CD4-positive, CD25-positive, alpha-beta regulatory T cell (primary cell): ENCODE measurements at regions not wholly inside any gene's neighbourhood (a gene's known extent, or its start where the extent isn't known, plus 50 kb on each side); places are given as distances from the start of the nearest gene placed in this dataset.

Experiments used
- ATAC-seq, 2 donors: fragments of 150-1000 bp; cut with Tn5 transposase; one replicate each; pipeline ENCODE4 v1.10.0; 2021; ENCODE audit warnings: low read depth in 2 of 2, moderate number of reproducible peaks in 2 of 2, moderate library complexity in 1 of 2
- DNase-seq, 3 donors: peaks; one replicate each; pipeline versions ENCODE4 v3.0.0 to v3.0.0-alpha.2; 2012 to 2022; ENCODE audit warnings: mixed read lengths in 1 of 3
- H3K27ac ChIP-seq: one replicate; pipeline ENCODE4 v1.7.0; 2013; ENCODE audit warnings: mild to moderate bottlenecking, low read length; ENCODE audit not compliant: insufficient read depth, poor library complexity, severe bottlenecking
- H3K27me3 ChIP-seq: one replicate; pipeline ENCODE4 v1.7.0; 2013; ENCODE audit warnings: low read length; ENCODE audit not compliant: control insufficient read depth, insufficient read depth
- H3K36me3 ChIP-seq: one replicate; pipeline ENCODE4 v1.7.0; 2013; ENCODE audit warnings: mild to moderate bottlenecking, low read length, moderate library complexity; ENCODE audit not compliant: control insufficient read depth, insufficient read depth
- H3K4me1 ChIP-seq: 2 replicates; pipeline ENCODE4 v1.7.0; 2013; ENCODE audit warnings: mild to moderate bottlenecking, low read length; ENCODE audit not compliant: insufficient read depth, control insufficient read depth, poor library complexity, severe bottlenecking
- H3K4me3 ChIP-seq: one replicate; pipeline ENCODE4 v1.7.0; 2013; ENCODE audit warnings: low read depth, mild to moderate bottlenecking, low read length, moderate library complexity
- H3K9me3 ChIP-seq, 2 experiments: 1 replicate in 1 of 2; 2 replicates in 1 of 2; pipeline ENCODE4 v1.7.0; 2013; ENCODE audit warnings: low read length in 2 of 2, mild to moderate bottlenecking in 1 of 2, moderate library complexity in 1 of 2; ENCODE audit not compliant: control insufficient read depth in 2 of 2
- H3K27ac Mint-ChIP-seq, 3 donors: one replicate each; pipeline ENCODE4 v1.8.0; 2020 to 2022; ENCODE audit warnings: mild to moderate bottlenecking in 3 of 3, mixed read lengths in 3 of 3, moderate library complexity in 2 of 3
- H3K27me3 Mint-ChIP-seq: one replicate; pipeline ENCODE4 v1.8.0; 2022; ENCODE audit warnings: mild to moderate bottlenecking, mixed read lengths
- H3K36me3 Mint-ChIP-seq: one replicate; pipeline ENCODE4 v1.8.0; 2020; ENCODE audit warnings: mixed read lengths
- H3K4me1 Mint-ChIP-seq, 4 donors: one replicate each; pipeline ENCODE4 v1.8.0; 2020 to 2022; ENCODE audit warnings: mixed read lengths in 4 of 4, mild to moderate bottlenecking in 1 of 4
- H3K4me3 Mint-ChIP-seq, 4 donors: one replicate each; pipeline ENCODE4 v1.8.0; 2020 to 2022; ENCODE audit warnings: mild to moderate bottlenecking in 4 of 4, mixed read lengths in 4 of 4, moderate library complexity in 3 of 4
- H3K9me3 Mint-ChIP-seq, 7 donors: one replicate each; pipeline ENCODE4 v1.8.0; 2020 to 2022; ENCODE audit warnings: mixed read lengths in 7 of 7, mild to moderate bottlenecking in 3 of 7, moderate library complexity in 2 of 7

- Histone ChIP-seq H3K36me3 (no peaks in the 10 kb centered on the region), H3K27me3 (no peaks in the 10 kb centered on the region), H3K4me3 (no peak overlapping the region), H3K9me3 (no peaks in the 10 kb centered on the region), H3K27ac (no peak overlapping the region), H3K4me1 (peaks cover 30% of the 10 kb centered on the region)
- Mint-ChIP-seq H3K36me3 (no peaks in the 10 kb centered on the region), H3K27ac (peak overlapping the region in 2 of 3 donors; percentile 42 to 58), H3K4me3 (no peak overlapping the region), H3K9me3 (no peaks in the 10 kb centered on the region), H3K27me3 (no peaks in the 10 kb centered on the region), H3K4me1 (peaks cover 10 to 62% (median 29%) of the 10 kb centered on the region in 4 donors)
- no peak for DNase-seq
- ATAC-seq = no peak
Measured at GRCh38 chr22:25390297-25391240, 171.1 kb downstream of the CRYBB2 start.

DNA sequence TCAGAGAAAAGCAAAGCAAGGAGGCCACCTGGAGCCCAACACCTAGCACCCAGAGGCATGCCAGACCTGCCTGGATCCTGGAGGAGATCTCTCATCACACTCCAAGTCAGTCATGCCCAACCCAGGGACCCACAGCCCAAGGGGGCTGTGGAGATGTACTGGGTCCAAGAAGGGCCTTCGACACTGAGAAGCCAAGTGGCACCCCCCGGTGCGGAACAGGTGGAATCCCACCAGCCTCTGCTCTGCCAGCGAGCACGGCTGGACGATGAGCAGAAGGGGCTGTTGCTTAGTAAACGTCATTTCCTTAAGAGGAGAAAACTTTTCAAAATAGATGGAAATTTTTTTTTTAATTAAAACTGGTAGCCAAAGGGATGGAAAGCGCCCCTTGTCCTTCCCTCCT, 171.9 kb upstream of the GRK3 start:
- Mint-ChIP-seq H3K4me1 (peaks cover 12 to 47% (median 29%) of the 10 kb centered on the region in 4 donors), H3K36me3 (peaks cover 1% of the 10 kb centered on the region), H3K27ac (peak overlapping the region in 1 of 3 donors; percentile 58), H3K9me3 (no peaks in the 10 kb centered on the region), H3K27me3 (no peaks in the 10 kb centered on the region), H3K4me3 (no peak overlapping the region)
- Histone ChIP-seq H3K27me3 (no peaks in the 10 kb centered on the region), H3K36me3 (no peaks in the 10 kb centered on the region), H3K4me1 (peaks cover 18% of the 10 kb centered on the region), H3K4me3 (no peak overlapping the region), H3K27ac (no peak overlapping the region), H3K9me3 (no peaks in the 10 kb centered on the region)
- DNase-seq (no peak), ATAC-seq (no peak)

DNA sequence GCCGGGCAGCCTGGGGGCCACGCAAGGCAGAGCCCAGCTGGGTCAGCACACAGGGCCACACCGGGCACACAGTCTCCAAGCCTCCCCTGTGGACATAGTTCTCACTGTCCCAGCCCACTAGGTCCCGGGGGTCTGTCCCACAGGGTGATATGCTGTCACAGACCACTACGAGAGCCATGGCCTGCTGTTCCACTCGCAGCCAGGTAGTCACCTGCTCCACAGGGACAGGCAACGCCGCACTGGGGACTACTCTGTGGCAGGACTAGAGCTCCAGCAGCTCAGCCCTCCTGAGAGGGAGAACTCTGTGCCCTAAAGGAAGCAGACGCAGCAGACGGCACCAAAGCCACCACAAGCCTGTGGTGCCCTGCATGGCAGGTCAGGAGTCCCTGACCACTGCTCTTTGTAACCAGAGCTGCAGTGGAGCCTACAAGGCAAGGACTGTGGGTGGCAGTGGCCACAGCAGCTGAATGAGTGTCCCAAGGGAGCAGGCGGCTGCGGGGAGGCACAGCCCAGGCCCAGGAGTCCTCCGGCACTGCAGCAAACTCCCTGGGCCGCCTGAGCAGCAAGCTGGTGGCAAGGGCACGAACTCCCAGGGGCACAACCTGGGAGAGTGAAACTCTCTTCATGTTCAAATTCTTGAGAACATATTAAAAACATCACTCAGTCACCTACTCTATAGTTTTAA, 171.2 kb upstream of the GRK3 start:
- no peaks in the 10 kb centered on the region for H3K9me3 Mint-ChIP-seq
- no peak overlapping the region for H3K4me3 Mint-ChIP-seq
- H3K9me3 ChIP-seq = no peaks in the 10 kb centered on the region
- H3K27ac ChIP-seq = no peak overlapping the region
- H3K4me1 Mint-ChIP-seq = peaks cover 11 to 44% (median 30%) of the 10 kb centered on the region in 4 donors
- ATAC-seq (no peak), DNase-seq (no peak)
- H3K36me3 ChIP-seq = no peaks in the 10 kb centered on the region
- H3K4me1 ChIP-seq = peaks cover 18% of the 10 kb centered on the region
- no peak overlapping the region for H3K4me3 ChIP-seq
- no peaks in the 10 kb centered on the region for H3K27me3 ChIP-seq
- H3K27ac Mint-ChIP-seq = no peak overlapping the region
- H3K27me3 Mint-ChIP-seq = no peaks in the 10 kb centered on the region
- H3K36me3 Mint-ChIP-seq = peaks cover 3% of the 10 kb centered on the region

GRCh38 chr22:25395468-25395867, 169.0 kb upstream of the GRK3 start:
- no peaks in the 10 kb centered on the region for H3K27me3 ChIP-seq
- no peak overlapping the region for H3K4me3 ChIP-seq
- peaks cover 3% of the 10 kb centered on the region for H3K36me3 Mint-ChIP-seq
- H3K27ac ChIP-seq = no peak overlapping the region
- ATAC-seq (no peak), DNase-seq (no peak)
- H3K36me3 ChIP-seq = no peaks in the 10 kb centered on the region
- H3K4me1 ChIP-seq = peaks cover 4% of the 10 kb centered on the region
- no peak overlapping the region for H3K27ac Mint-ChIP-seq
- no peaks in the 10 kb centered on the region for H3K9me3 ChIP-seq
- peaks cover 5 to 34% (median 20%) of the 10 kb centered on the region in 4 donors for H3K4me1 Mint-ChIP-seq
- H3K4me3 Mint-ChIP-seq = no peak overlapping the region
- H3K27me3 Mint-ChIP-seq = no peaks in the 10 kb centered on the region
- no peaks in the 10 kb centered on the region for H3K9me3 Mint-ChIP-seq

GRCh38 chr22:25395915-25396314, 168.6 kb upstream of the GRK3 start:
- Histone ChIP-seq H3K27me3 (no peaks in the 10 kb centered on the region), H3K9me3 (no peaks in the 10 kb centered on the region), H3K4me3 (no peak overlapping the region), H3K27ac (no peak overlapping the region), H3K4me1 (peaks cover 4% of the 10 kb centered on the region), H3K36me3 (no peaks in the 10 kb centered on the region)
- Mint-ChIP-seq H3K9me3 (no peaks in the 10 kb centered on the region), H3K36me3 (peaks cover 3% of the 10 kb centered on the region), H3K4me1 (peaks cover 5 to 31% (median 20%) of the 10 kb centered on the region in 4 donors), H3K27ac (no peak overlapping the region), H3K4me3 (no peak overlapping the region), H3K27me3 (no peaks in the 10 kb centered on the region)
- no peak for ATAC-seq
- DNase-seq = peak in 1 of 3 donors; percentile 26

GRCh38 chr22:25396615-25397200, 167.8 kb upstream of the GRK3 start:
- Mint-ChIP-seq H3K36me3 (peaks cover 3% of the 10 kb centered on the region), H3K9me3 (no peaks in the 10 kb centered on the region), H3K4me1 (peaks cover 5 to 34% (median 21%) of the 10 kb centered on the region in 4 donors), H3K27ac (peak overlapping the region in 2 of 3 donors; percentile 6 to 72), H3K27me3 (no peaks in the 10 kb centered on the region), H3K4me3 (peak overlapping the region in 1 of 4 donors; percentile 7)
- ATAC-seq (no peak), DNase-seq (no peak)
- H3K9me3 ChIP-seq = no peaks in the 10 kb centered on the region
- H3K27ac ChIP-seq = no peak overlapping the region
- H3K4me1 ChIP-seq = peaks cover 4% of the 10 kb centered on the region
- no peaks in the 10 kb centered on the region for H3K36me3 ChIP-seq
- H3K4me3 ChIP-seq = no peak overlapping the region
- no peaks in the 10 kb centered on the region for H3K27me3 ChIP-seq

GRCh38 chr22:25397616-25398015, 166.9 kb upstream of the GRK3 start:
- Histone ChIP-seq H3K27me3 (no peaks in the 10 kb centered on the region), H3K36me3 (no peaks in the 10 kb centered on the region), H3K9me3 (no peaks in the 10 kb centered on the region), H3K4me3 (no peak overlapping the region), H3K4me1 (peaks cover 4% of the 10 kb centered on the region), H3K27ac (no peak overlapping the region)
- ATAC-seq = no peak
- peak in 1 of 3 donors; percentile 36 for DNase-seq
- Mint-ChIP-seq H3K27me3 (no peaks in the 10 kb centered on the region), H3K4me3 (peak overlapping the region in 1 of 4 donors; percentile 6), H3K36me3 (peaks cover 3% of the 10 kb centered on the region), H3K27ac (peak overlapping the region in 1 of 3 donors; percentile 23), H3K4me1 (peaks cover 5 to 40% (median 27%) of the 10 kb centered on the region in 4 donors), H3K9me3 (no peaks in the 10 kb centered on the region)
